Neural progenitor cell (in vitro differentiated cells): ENCODE measurements at regions not wholly inside any gene's neighbourhood (a gene's known extent, or its start where the extent isn't known, plus 50 kb on each side); places are given as distances from the start of the nearest gene placed in this dataset.

ENCODE experiments used
- EZH2 ChIP-seq: fragments of 200-600 bp; sonication (generic); IDR thresholded peaks from 2 replicates; pipeline ENCODE4 v1.6.1; 2017; ENCODE audit warnings: antibody characterized with exemption, mild to moderate bottlenecking, moderate library complexity
- TF ChIP-seq, protein P1 (sequence below): fragments of 200-600 bp; sonication (generic); IDR thresholded peaks from 2 replicates; pipeline ENCODE4 v1.5.1; 2017; ENCODE audit warnings: antibody characterized with exemption, mild to moderate bottlenecking

DNA sequence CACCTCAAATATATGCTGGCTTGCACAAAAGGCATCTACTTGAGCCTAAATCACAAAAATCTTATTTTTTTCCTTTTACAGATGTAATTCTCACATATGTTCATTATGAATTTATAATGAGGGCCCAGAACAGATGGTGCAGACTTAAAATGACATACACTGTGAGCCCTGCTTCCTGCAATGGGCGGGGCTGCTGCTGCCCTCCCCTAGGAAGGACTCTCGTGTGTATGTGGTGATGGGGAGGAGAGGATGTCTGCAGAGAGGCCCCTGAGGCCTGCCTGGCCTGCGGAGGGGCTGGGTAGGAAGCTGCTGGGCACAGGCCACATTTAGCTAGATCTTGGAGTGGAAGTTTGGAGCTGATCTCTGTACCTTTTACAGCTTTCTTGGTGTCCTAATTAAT lies 233.4 kb upstream of the KIRREL3 start:
- TF ChIP-seq EZH2 = no peak
- TF ChIP-seq, protein P1, sequence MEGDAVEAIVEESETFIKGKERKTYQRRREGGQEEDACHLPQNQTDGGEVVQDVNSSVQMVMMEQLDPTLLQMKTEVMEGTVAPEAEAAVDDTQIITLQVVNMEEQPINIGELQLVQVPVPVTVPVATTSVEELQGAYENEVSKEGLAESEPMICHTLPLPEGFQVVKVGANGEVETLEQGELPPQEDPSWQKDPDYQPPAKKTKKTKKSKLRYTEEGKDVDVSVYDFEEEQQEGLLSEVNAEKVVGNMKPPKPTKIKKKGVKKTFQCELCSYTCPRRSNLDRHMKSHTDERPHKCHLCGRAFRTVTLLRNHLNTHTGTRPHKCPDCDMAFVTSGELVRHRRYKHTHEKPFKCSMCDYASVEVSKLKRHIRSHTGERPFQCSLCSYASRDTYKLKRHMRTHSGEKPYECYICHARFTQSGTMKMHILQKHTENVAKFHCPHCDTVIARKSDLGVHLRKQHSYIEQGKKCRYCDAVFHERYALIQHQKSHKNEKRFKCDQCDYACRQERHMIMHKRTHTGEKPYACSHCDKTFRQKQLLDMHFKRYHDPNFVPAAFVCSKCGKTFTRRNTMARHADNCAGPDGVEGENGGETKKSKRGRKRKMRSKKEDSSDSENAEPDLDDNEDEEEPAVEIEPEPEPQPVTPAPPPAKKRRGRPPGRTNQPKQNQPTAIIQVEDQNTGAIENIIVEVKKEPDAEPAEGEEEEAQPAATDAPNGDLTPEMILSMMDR = no peak
